GM23248 (cell line): ENCODE measurements at regions not wholly inside any gene's neighbourhood (a gene's known extent, or its start where the extent isn't known, plus 50 kb on each side); places are given as distances from the start of the nearest gene placed in this dataset.
"Not testable (repeated sequence)": the region's sequence is repeated elsewhere in the genome, so short reads cannot be mapped to it uniquely, and the experiment has no call there.

ENCODE experiments used
- EZH2 ChIP-seq: fragments of 200-600 bp; sonication (generic); IDR thresholded peaks from 2 replicates; pipeline ENCODE4 v1.6.1; 2018; ENCODE audit warnings: antibody characterized with exemption, mild to moderate bottlenecking; ENCODE audit not compliant: insufficient read depth, poor library complexity, severe bottlenecking
- EZH2phosphoT487 ChIP-seq: fragments of 200-600 bp; sonication (generic); IDR thresholded peaks from 2 replicates; pipeline ENCODE4 v1.6.1; 2018; ENCODE audit warnings: antibody characterized with exemption, moderate library complexity, mild to moderate bottlenecking, low read depth; ENCODE audit not compliant: insufficient read depth

GRCh38 chr4:178015046-178015445 is 572.8 kb upstream of the AGA start:
- TF ChIP-seq EZH2, EZH2phosphoT487: not testable (repeated sequence)
